ENCODE measurements at regions not wholly inside any gene's neighbourhood (a gene's known extent, or its start where the extent isn't known, plus 50 kb on each side); places are given as distances from the start of the nearest gene placed in this dataset.

- no peak for DNase-seq (ENCODE audit: low read depth)
These were observed 161.7 kb downstream of the OPA1 start for GRCh38 chr3:193754719-193755118.

DNA sequence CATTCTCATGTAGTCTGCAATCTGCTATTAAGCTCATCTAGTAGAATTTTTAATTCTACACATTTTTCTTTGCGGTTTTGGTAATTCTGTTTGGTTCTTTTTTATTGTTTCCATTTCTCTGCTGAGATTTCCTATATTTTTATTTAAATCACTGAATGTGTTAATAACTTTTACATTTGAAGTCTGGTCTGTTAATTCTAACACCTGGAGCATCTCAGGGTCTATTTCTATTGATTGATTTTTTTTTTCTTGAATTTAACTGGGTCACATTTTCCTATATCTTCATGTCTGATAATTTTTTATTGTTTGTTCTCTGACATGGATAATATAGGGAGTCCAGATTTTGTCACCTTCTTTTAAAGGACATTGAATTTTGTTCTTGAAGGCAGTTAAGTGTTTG lies 163.5 kb downstream of the OPA1 start:
- no peak for DNase-seq (ENCODE audit: low read depth)

DNA sequence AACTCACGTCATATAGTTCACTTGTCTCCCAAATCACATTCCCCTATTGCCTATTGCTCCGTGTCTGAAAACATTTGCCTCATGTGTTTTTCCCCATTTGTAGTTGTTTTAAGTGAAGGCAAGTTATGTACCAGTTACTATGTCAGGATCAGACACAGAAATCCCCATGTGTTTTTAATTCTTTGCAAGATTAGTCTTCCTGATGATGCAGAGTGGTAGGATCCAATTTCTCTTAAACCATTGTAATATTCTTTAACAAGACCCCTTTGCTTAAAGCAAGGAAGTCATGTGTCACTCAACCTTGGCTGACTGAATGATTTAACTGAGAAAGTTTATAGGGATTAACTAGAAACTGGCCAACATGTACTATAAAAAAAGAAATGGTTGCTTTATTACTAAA lies 164.4 kb downstream of the OPA1 start:
- DNase-seq (ENCODE audit: low read depth): no peak

- no peak for DNase-seq (ENCODE audit: low read depth)
These were observed 169.0 kb downstream of the OPA1 start for GRCh38 chr3:193761969-193762368.

DNA sequence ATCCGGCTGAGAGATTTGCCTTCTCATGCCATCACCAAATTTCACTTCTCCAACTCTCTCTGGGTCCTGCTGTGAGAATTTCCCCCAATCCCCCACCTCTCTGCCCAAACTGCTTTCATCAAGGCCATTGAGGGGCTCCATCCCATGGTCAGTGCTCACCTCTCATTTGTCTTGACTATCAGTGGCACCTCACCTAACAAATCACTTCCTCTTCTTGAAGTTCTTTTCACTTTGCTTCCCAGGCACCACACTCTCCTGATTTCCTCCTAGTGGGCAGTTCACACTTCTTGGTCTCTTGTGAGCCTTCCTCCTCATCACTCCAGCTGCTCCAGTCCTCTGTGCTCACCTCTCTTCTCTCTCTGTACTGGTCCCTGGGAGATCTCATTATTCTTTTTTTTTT lies 169.6 kb downstream of the OPA1 start:
- no peak for DNase-seq (ENCODE audit: low read depth)

GRCh38 chr3:193764959-193765358 lies 172.0 kb downstream of the OPA1 start:
- DNase-seq (ENCODE audit: low read depth): no peak

DNA sequence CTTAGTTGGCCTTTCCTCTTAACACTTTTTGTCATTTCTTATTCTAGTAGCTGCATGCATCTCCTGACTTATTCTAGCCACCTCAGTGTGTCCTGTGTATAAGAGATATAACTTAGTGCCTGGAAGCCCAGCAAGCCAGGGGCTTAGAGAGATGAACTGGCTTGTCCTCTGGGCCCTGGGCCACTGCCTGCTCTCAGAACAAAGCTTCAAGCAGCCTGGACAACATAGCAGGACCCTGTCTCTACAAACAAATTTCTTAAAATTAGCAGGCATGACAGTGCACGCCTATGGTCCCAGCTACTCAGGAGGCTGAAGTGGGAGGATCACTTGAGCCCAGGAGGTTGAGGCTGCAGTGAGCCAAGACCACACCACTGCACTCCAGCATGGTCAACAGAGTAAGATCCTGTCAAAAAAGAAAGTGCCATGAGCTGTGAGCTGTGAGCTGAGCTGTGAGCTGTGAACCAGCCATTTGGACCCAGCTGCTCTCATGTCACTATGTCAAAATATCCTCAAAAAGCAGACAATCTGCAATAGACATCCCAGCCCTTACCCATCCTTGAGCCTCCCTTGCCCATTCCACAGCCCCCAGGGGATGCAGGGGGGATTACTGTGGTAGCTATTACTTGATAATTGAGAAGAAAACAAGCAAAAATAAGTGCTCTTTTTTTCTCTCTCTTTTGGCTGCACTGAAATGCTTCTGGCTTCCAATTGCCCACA lies 174.5 kb downstream of the OPA1 start:
- DNase-seq (ENCODE audit: low read depth): no peak

DNA sequence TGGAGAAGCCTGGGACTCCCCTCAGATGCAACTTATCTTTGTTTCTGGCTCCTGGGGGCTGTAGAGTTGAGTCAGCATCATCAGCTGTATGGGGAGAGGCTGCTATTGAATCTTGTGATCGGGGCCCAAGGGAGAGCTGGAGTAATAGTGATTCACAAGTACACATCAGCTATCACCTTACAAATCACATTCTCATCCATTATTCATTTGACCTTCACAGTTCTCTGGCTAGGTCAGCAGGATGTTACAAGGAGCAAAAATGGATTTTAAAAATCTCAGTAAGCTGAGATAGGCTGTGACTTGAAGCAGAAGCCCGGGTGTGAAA lies 175.0 kb downstream of the OPA1 start:
- no peak for DNase-seq (ENCODE audit: low read depth)

DNA sequence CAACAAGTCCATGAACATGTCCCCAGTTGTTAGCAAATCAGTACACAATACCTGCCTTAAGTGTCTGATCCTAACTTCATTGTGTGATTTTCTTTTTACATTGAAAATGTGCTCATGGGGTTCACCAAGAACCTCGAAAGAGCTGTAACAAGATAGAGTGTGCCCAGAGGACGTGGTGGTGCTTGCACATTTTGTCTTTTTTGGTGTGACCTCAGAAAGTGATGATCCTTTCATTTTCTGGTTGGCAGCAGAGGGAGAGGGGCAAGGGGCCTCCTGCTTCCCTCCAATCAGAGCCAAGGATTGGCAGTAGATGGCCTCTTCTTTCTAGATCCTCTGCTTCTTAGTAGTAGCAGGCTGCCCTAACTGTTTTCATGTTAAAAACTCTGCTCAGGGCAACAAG lies 176.4 kb downstream of the OPA1 start:
- DNase-seq (ENCODE audit: low read depth): no peak

GRCh38 chr3:193771011-193771652 lies 178.1 kb downstream of the OPA1 start:
- no peak for DNase-seq (ENCODE audit: low read depth)

GRCh38 chr3:193771653-193772421 lies 178.8 kb downstream of the OPA1 start:
- DNase-seq (ENCODE audit: low read depth): no peak

DNA sequence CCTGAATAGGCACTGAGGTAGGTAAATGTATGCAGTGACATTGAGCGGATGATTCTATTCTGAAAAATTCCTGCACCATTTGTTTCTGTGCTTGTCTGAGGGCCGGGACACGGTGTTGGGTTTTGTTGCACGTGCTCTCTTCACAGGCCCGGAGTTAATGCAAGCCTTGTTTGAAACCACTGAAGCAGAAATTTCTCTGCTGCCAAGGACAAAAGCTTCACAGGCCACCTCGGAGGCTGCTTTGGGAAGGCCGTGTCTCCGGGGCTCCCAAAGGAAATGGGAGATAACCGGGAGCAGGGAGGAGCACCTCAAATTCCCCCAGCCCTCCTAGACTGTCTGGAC lies 179.4 kb downstream of the OPA1 start:
- DNase-seq (ENCODE audit: low read depth): no peak

GRCh38 chr3:193773266-193774220 lies 180.5 kb downstream of the OPA1 start:
- DNase-seq (ENCODE audit: low read depth): no peak

DNA sequence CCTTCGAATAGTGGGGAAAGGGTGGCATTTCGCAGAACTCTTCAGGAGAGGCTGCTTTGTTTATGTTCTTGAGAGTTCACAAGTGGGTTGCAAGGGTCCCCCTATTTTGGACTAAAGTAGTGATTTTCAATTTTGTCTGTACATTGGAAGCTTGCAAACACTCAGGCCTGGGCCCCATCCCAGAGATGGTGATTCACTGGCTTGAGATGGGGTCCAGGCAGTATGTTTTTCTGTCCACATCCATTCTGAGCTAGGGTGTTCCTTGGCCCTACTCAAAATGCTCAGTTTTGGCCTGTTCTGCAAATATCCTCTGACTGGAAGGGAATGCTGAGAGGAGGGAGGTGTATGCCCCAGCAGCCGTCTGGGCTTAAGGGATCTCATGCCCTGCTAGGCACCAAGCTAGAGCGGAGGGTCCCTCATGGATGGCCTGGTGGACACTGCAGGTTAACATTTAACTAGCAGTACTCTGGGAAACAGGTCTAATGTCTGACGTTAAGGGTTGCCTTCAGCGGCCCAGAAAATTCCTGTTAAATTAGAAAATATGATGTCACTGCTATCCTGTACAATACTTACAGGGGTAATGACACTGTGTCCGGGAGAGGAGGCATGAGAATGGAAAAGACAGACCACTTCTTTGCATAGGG lies 181.4 kb downstream of the OPA1 start:
- DNase-seq (ENCODE audit: low read depth): no peak

DNA sequence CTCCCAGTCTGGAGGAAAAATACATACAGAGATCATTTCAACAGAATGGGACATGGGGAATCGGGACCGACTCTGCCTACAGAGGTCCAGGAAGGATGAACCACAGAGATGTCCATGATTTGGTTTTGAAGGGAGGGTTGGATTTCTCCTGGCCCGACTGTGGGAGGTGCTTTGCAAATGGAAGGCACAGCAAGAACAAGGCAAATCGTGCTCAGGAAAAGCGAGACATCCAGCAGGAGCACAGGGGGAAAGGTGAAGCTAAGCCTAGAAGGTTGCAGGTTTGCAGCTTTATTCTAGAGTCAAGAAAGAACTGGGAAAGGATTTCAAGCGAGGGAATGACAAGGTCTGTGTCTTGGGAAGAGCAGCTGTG lies 181.9 kb downstream of the OPA1 start:
- no peak for DNase-seq (ENCODE audit: low read depth)

GRCh38 chr3:193775421-193776077 lies 182.5 kb downstream of the OPA1 start:
- DNase-seq (ENCODE audit: low read depth): no peak

- no peak for DNase-seq (ENCODE audit: low read depth)
These were observed 183.8 kb downstream of the OPA1 start for GRCh38 chr3:193776626-193777358.

- DNase-seq (ENCODE audit: low read depth): no peak
These were observed 184.5 kb downstream of the OPA1 start for GRCh38 chr3:193777524-193777923.

DNA sequence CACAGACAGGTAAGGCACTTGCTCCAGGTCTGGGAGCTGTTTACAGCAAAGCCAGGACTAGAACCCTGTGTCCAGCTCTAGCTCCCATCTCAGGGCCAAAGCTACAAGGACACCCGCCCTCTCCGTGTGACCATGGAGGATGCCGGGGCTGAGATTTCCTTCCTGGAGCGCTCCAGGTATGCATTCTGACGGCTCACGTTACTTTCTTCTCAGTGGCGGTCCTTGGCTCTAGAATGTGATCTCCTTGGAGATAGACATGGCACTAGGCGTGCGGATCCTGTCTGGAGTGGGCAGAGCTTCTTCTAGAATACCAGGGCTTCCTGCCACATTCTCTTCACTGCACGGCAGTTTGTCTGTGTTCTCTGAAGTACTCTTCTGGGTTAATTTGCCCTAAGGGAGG lies 185.7 kb downstream of the OPA1 start:
- DNase-seq (ENCODE audit: low read depth): no peak

DNA sequence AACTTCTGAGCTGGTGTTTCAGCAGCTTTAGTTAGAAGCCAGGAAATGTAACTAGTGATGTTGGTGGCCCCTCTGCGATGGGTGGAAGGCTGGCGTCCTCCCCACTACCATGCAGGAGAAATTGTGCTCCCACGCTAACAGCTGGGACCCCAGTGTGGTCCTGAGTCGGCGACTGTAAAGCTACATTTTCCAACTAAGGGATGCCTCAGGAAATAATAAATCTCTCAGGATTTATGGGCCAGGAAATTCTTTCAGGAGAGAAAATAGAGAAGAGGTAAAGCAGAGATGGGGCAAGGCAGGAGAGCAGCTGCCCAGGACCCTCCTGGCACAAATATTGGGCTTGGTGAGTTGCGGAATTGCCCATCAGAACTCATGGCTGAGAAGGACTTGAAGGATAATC lies 186.9 kb downstream of the OPA1 start:
- no peak for DNase-seq (ENCODE audit: low read depth)

GRCh38 chr3:193780397-193780796 lies 187.4 kb downstream of the OPA1 start:
- no peak for DNase-seq (ENCODE audit: low read depth)

All from stimulated activated CD8-positive, alpha-beta memory T cell treated with anti-CD3 and anti-CD28 coated beads, Interleukin-15, amount 100 ng/mL, for 1 hour (primary cell).